ACHN (cell line): ENCODE measurements at regions not wholly inside any gene's neighbourhood (a gene's known extent, or its start where the extent isn't known, plus 50 kb on each side); places are given as distances from the start of the nearest gene placed in this dataset.
"Not testable (repeated sequence)": the region's sequence is repeated elsewhere in the genome, so short reads cannot be mapped to it uniquely, and the experiment has no call there.

Experiments
- DNase-seq: peaks from one replicate; pipeline ENCODE4 v3.0.0-alpha.2; 2015
- in situ Hi-C: cut with HindIII; loops from 2 replicates; pipeline ENCODE4 v1.10.0; 2017; ENCODE audit warnings: low sequenced_read_pairs, low pct_ligation_motif_present, low pct_unique_long_range_greater_than_20kb

DNA sequence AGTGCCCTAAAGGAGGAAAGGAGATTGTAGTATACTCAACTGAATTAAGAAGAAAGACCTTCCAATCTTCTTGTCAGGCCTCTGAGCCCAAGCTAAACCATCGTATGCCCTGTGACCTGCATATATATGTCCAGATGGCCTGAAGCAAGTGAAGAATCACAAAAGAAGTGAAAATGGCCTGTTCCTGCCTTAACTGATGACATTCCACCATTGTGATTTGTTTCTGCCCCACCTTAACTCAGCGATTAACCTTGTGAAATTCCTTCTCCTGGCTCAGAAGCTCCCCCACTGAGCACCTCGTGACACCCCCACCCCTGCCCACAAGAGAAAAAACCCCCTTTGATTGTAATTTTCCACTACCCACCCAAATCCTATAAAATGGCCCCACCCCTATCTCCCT lies 739.2 kb downstream of the GALC start:
- in situ Hi-C loops, DNase-seq: not testable (repeated sequence)

DNA sequence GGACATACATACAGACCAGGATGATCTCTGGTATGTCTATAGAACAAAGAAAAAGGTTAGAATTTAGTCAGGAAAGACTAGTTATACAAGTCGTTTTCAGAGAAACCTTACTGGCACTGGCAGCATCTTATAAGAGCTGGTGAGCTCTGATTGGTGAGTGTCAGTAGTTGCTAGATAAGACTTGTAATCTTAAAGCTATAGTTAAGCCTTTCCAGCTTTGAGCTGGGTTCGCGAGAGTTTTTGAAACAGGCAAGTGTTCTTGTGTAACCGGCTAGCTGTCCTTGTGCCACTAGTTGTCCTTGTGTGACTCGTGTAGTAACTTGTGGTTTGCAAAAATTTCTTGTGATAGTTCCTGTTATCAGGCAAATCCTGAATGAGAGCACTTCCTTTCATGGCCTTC lies 740.9 kb downstream of the GALC start:
- no peak for DNase-seq
- in situ Hi-C loops: no loop called here

DNA sequence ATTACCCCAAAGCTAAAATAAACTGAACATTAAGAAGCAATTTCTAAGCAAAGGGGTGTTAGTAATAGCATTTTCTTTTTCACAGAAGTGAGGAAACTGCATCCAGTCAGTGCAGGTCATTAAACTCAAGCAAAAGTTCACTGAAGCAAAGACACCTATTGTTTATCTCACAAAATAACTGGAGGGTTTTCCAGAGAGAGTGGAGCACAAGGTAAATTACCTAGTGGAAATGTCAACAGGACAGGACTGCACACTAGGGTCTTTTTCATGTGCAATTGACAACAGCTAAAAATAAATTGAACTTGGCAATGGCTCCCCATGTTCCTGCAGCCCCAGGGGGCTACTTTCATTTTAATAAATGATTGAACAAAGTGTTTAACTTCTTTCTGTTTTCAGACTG lies 742.0 kb downstream of the GALC start:
- DNase-seq: no peak
- in situ Hi-C loops: no loop called here

DNA sequence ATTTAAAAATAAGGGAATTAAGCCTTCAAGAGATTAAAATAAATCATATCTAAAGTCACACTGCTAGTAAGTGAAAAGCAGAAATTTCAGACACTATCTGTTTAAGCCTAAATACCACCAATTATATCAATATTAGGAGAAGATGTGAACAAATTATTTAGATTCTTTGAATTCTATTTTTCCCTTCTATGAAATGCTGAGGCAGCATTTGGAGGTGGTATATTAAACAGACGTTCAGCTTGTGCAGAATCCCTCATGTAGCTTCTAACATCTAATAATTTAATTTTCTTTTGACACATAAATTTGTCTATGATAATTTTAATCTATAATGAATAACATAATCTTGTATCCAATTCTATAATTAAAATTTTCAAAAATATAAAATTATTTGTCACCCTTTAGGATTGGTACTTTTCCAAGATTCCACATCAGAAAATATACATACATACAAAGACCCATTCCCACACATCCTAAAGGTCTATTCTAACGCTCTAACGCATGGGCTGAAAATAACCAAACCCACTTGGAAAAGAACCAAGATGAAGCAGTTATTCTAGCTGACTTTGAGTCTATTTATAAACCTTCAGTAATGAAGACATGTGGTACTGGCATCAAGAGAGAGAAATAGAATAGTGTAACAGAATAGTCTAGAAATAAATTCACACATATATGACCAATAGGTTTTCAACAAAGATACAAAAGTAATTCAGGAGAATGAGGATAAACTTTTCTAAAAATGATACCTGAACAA lies 751.8 kb downstream of the GALC start:
- in situ Hi-C loops: no loop called here
- no peak for DNase-seq

DNA sequence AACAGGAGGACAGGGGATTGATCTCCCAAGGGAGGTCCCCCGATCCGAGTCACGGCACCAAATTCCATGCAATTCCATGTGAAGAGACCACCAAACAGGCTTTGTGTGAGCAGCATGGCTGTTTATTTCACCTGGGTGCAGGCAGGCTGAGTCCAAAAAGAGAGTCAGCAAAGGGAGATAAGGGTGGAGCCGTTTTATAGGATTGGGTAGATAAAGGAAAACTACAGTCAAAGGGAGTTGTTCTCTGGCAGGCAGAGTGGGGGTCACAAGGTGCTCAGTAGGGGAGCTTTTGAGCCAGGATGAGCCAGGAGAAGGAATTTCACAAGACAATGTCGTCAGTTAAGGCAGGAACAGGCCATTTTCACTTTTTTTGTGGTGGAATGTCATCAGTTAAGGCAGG lies 752.7 kb downstream of the GALC start:
- DNase-seq, in situ Hi-C loops: not testable (repeated sequence)

DNA sequence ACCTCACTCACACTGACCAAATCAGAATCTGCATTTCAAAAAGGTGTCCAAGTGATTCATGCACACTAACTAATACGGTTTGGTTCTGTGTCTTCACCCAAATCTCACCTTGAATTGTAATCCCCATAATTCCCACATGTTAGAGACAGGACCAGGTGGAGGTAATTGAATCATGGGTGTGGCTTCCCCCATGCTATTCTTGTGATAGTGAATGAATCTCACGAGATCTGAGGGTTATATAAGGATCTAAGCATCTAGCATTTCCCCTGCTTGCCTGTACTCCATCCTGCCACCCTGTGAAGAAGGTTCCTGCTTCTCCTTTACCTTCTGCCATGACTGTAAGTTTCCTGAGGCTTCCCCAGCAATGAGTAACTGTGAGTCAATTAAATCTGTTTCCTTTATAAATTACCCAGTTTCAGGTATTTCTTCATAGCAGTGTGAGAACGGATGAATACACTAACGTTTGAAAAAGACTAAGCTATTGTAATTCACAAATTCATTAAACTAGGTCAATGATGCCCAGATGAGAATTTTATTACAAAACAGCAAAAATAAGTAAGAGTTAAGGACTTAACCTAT lies 759.1 kb downstream of the GALC start:
- in situ Hi-C loops: no loop called here
- DNase-seq: no peak

DNA sequence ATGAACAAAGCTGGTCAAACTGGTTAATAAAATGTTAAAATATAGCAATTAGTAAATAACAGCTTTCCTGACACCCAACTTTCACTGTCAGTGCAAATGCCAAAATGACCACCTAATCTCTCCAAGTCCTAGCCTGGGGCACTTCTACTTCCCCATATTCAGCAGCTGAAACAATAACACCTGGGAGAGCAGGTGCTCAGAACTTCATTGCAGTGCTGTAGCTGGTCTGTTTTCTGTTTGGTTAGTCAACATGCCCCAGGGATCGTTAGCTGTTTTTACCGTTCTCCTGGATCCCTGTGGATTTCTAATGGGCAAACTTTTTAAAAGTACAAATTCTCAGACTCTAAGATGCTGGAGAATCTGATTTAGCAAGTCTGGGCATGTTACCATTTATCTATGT lies 759.7 kb downstream of the GALC start:
- DNase-seq: no peak
- in situ Hi-C loops: no loop called here

DNA sequence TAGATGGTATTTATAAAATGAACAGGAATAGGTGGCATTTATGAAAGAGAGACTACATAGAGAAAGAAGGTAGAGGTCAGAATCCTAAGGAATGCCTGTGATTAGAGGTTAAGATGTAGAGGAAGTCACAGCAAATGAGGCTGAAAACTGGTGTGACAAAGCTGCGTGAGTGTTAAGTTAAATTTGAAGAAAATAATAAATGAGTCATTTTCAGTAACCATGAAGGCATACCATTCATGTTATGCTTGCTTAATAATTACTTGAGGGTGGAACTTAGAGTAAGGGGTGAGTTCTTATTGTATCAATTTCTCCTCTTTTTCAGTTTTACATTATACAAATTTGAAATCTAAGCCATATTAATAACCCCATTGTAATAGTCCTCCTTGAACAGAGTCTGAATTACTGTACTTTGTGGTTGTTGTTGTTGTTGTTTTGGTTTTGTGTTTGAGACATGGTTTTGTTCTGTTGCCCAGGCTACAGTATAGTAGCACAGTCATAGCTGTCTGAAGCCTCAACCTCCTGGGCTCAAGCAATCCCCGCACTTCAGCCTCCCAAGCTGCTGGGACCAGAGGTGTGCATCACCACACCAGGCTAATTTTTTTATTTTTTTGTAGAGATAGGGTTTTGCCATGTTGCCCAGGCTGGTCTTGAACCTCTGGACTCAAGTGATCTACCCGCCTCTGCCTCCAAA lies 761.5 kb downstream of the GALC start:
- no peak for DNase-seq
- in situ Hi-C loops: no loop called here

DNA sequence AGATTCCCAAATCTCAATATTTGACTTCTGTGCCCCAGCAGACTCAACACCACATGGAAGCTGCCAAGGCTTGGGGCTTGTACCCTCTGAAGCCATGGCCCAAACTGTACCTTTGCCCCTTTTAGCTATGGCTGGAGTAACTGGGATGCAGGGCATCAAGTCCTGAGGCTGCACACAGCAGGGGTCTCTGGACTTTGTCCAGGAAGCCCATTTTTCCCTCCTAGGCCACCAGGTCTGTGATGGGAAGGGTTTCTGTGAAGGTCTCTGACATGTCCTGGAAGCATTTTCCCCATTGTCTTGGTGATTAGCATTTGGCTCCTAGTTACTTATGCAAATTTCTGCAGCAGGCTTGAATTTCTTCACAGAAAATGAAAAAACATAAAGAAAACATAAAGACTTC lies 762.3 kb downstream of the GALC start:
- in situ Hi-C loops: no loop called here
- DNase-seq: no peak

DNA sequence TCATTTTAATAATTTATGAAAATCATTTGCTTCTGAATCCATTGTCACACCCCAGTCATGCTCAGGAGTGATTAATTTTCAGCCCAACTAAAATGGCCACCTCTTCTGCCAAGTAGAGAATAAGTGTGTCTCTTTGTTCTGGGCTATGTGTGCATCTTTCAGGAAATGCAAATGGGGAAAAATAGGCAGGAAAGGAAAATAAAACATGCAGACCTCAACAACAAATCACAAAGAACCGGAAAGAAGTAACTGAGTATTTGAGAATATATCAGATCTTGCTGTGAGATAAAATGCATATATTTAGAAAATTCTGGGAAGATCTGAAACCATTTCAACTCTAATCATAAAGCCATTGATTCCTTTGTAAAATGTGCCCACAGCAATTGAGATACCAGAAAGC lies 763.9 kb downstream of the GALC start:
- no peak for DNase-seq
- in situ Hi-C loops: no loop called here

DNA sequence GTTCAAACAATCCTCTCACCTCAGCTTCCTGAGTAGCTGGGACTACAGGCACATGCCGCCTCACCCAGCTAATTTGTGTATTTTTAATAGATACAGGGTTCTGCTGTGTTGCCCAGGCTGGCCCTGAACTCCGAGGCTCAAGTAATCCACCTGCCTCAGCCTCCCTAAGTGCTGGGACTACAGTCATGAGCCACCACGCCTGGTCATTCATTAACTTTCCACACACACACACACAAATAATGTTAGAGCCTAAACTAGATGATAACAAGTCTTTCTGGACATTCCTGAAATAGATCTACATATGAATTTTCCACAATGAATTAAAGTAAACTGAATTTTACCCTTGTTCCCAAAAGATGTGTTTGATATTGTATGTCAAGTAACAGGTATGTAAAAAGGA lies 776.0 kb downstream of the GALC start:
- no peak for DNase-seq
- in situ Hi-C loops: no loop called here

DNA sequence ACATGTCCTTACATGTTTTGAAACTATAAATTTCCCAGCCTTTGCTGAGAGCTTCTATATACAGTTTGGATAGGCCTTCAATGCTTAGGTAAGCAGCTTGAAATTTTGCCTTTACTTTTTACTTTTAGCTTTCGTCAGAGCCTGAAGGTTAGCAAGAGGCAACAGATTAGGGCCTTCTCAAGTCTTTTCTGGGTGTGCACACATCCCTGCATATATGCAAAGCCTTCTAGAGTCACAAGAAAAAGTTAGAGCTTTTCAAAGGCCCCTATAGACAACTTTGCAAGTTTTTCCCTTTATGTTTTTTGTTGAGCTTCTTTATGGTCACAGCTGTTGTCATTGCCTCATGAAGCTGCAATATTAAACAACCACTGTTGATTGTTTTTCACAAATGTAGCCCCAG lies 778.4 kb downstream of the GALC start:
- no peak for DNase-seq
- in situ Hi-C loops: no loop called here

DNA sequence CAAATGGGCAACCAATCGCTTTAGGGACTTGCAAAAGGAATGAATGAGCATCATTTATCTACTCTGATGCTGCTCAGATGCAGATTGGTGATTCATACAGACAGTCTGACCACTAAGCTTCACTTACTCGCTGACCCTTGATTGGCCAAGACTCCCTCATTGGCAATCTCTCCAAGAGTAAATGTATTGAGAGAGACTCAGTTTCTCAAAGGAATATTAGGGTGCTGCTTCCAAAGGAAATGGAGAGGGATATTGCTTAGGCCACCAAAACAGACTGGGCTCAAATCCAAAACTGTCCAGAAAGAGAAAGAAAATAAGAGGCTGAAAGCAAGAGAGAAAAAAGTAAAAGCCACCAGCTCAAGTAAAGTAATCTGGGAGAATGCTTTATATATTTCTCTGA lies 785.2 kb downstream of the GALC start:
- in situ Hi-C loops: no loop called here
- DNase-seq: no peak

DNA sequence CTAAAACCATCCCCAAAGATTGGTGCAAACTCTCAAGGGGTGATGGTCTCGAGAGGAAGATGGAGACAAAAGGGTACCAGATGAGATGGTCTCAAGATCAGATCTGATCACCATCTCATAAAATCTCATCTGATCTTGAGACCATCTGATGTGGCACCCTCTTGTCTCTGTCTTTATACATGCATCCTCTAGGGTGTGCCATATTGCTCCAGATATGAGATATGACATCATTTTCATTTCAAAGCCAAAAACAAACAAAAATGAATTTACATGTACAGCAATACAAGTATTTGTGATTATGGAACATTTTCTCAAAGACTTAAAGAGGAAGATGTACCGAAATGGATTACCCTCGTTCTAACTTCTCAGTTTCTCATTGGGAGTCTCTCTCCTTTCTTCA lies 787.2 kb downstream of the GALC start:
- in situ Hi-C loops: no loop called here
- no peak for DNase-seq

DNA sequence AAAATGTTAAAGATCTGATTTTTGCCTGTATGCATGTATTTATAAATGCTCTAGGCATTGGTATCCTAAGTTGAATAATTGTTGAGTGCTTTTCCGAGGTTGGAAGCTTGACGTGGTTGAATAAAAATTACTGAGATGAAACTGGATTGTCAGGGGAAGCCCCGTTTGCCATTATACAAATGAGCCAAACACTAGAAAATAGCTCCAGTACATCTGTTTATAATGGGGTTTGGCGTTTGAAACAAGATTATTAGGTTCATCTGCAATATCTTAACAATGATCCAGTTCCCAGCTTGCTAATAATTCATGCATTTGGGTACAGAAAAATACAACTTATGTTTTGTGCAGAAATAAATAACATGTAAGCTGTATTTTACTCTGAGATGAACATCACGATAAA lies 789.6 kb downstream of the GALC start:
- no peak for DNase-seq
- in situ Hi-C loops: no loop called here

DNA sequence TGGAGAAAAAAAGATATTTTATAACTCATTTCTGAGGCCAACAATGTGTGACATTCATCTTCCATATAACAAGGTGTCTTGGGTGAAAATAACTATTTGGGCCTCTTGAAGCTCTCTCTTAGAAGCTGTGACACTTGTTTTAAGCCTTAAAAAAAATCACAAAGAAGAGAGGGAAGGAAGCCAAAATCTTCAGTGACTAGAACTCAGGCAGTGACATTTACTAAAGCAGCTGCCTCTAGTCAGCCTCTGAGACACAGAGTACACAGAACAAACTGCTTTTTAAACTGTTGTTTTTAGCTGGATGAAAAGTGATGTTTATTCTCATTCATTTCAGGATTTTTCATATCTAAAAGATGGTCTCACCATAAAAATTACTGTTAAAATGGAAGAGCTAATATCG lies 793.6 kb downstream of the GALC start:
- in situ Hi-C loops: no loop called here
- no peak for DNase-seq

DNA sequence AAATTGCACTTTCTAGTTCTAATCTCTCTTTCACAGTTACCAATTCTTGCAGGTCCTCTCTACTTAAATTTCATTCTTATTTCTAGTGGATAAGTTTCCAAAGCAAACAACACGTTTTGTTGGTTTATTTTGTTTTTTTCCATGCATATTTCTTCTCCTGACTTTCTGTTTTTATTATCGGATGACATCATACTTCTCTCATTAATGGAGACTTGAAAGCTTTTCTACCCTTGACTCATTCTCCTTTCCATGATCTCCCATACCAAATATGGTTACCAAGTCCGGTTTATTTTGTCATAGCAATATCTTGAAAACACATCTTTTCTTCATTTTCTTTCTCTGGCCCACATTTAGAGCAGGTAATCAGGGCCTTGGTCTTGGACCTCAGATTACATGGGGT lies 796.5 kb downstream of the GALC start:
- no peak for DNase-seq
- in situ Hi-C loops: no loop called here

DNA sequence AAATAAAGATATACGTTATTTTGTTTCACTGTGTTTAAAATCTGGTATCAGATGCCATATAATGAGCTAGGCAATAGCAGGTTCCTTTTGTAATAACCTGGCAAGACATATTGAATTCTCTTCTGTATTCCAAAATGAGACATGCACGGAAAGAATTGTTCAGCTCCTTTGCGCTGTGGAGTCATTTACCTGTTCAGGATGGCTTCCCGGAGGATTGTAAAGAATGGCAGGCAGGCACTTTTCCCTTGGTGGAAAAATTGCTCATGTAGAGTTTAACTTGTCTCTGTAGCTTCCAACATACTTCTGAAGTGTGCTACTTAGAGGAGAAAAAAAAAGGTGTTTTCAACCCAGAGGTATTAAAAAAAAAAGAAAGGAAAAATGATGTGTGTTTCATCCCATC lies 805.2 kb downstream of the GALC start:
- no peak for DNase-seq
- in situ Hi-C loops: no loop called here

DNA sequence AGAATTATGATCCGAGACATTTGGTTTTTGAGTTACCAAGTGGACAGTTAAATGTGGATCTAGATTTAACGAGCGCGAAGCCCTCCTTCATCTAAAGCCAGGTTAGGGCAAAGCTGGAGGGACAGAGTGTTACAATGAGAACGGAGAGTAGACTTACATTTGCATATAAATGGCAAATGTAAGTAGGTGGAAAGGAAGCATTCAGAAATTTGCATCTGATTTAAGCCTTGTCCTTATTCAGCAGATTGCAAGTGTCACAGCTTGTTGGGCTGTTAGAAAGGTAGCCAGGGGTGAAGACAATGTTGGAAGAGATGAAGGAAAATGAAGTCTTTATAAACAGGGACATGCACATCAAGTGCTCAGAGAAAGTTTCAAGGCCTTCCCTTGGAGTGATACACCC lies 806.2 kb downstream of the GALC start:
- in situ Hi-C loops: no loop called here
- DNase-seq: no peak

DNA sequence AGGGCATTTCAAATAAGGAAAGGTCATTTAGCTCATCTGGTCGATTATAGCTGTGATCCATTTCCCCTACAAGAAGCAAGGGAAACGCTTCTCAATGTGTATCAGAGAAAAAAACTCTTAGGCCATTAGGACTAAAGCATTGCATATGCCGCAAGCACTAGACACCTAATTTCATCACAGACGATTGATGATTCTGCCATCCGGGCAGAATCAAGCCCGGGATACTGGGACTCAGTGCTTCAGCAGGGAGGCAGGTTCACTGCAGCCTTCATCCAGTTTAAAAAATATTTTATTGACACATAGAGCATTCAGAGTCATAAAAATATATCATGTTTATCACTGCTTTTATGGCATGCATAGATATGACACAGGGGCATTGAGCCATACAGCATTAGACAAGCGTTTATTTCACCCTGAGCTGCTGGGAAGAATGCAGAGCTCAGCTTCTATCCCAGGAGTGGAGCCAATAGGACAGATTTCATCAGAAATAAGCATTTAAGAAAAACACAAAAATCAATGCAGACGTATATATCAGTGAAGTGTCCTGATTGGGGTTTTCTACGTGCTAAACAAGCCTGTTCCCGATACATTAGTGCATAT lies 806.9 kb downstream of the GALC start:
- in situ Hi-C loops: no loop called here
- DNase-seq: no peak
